ENCODE measurements at regions not wholly inside any gene's neighbourhood (a gene's known extent, or its start where the extent isn't known, plus 50 kb on each side); places are given as distances from the start of the nearest gene placed in this dataset.

GRCh38 chr10:42422911-42423310, 215.5 kb downstream of the ZNF33B start:
- Histone ChIP-seq H3F3A (ENCODE audit: insufficient read depth) (no peaks in the 10 kb centered on the region), H3K9me3 (ENCODE audit: low read depth) (no peaks in the 10 kb centered on the region), H3K36me3 (ENCODE audit: low read depth) (no peaks in the 10 kb centered on the region), H3K9me2 (ENCODE audit: insufficient read depth) (no peaks in the 10 kb centered on the region), H3K27me3 (replicated peaks; ENCODE audit: insufficient read depth) (no peaks in the 10 kb centered on the region), H3K4me2 (ENCODE audit: unreplicated experiment) (no peak overlapping the region), H3K27ac (no peak overlapping the region), H3K4me3 (no peak overlapping the region), H4K20me1 (ENCODE audit: insufficient read depth) (no peaks in the 10 kb centered on the region), H3K4me1 (ENCODE audit: insufficient read depth) (no peaks in the 10 kb centered on the region), H3K79me2 (ENCODE audit: insufficient read depth) (no peaks in the 10 kb centered on the region), H3K9ac (no peak overlapping the region), H2AFZ (no peak overlapping the region)
- WGBS, 2 experiments (ENCODE audit: low coverage in 1 of 2, low lambda C conversion rate in 2 of 2, missing lambda C conversion rate in 2 of 2) = 57 to 71% methylated on average over 5 of the region's 5 CpGs
- DNase-seq = no peak
- in situ Hi-C loops (cut with MboI) = no loop called here
- TF ChIP-seq EZH2 (IDR thresholded peaks at IDR 0.05; ENCODE audit: insufficient read depth, poor library complexity, severe bottlenecking) (no peak), EZH2phosphoT487 (IDR thresholded peaks at IDR 0.05; ENCODE audit: insufficient read depth, low read depth) (no peak)

DNA sequence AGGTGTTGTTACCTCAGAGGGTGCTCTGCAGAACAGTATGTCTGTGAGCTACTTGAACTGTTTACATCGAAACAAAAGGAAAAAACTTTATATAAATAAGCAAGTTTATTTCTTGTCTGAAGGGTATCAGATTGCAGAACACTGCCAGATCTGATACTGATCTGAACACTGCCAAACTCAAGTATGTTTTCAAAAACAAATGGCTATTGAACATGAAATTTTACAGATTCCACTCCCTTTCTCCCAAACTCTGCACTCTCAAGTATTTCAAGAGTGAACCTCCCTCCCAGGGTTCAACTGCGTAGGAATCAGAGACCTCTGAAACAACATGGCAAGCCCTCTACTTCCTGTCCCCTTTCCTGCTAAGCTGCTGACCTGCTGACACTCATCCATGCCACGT, 216.6 kb downstream of the ZNF33B start:
- no peaks in the 10 kb centered on the region for H3F3A ChIP-seq (ENCODE audit: insufficient read depth)
- TF ChIP-seq EZH2phosphoT487 (IDR thresholded peaks at IDR 0.05; ENCODE audit: insufficient read depth, low read depth) = no peak
- H3K4me1 ChIP-seq (ENCODE audit: insufficient read depth) = no peaks in the 10 kb centered on the region
- H3K9me3 ChIP-seq (ENCODE audit: low read depth) = no peaks in the 10 kb centered on the region
- H3K79me2 ChIP-seq (ENCODE audit: insufficient read depth) = no peaks in the 10 kb centered on the region
- no peaks in the 10 kb centered on the region for H4K20me1 ChIP-seq (ENCODE audit: insufficient read depth)
- in situ Hi-C loops (cut with MboI) = no loop called here
- DNase-seq = no peak
- H3K4me2 ChIP-seq (ENCODE audit: unreplicated experiment) = no peak overlapping the region
- no peaks in the 10 kb centered on the region for H3K36me3 ChIP-seq (ENCODE audit: low read depth)
- H3K9ac ChIP-seq = no peak overlapping the region
- no peaks in the 10 kb centered on the region for H3K9me2 ChIP-seq (ENCODE audit: insufficient read depth)
- no peaks in the 10 kb centered on the region for H3K27me3 ChIP-seq (replicated peaks; ENCODE audit: insufficient read depth)
- no peak overlapping the region for H3K27ac ChIP-seq
- H3K4me3 ChIP-seq = no peak overlapping the region
- 11 to 24% methylated on average over 3 of the region's 3 CpGs for WGBS, 2 experiments (ENCODE audit: low coverage in 1 of 2, low lambda C conversion rate in 2 of 2, missing lambda C conversion rate in 2 of 2)
- no peak overlapping the region for H2AFZ ChIP-seq

DNA sequence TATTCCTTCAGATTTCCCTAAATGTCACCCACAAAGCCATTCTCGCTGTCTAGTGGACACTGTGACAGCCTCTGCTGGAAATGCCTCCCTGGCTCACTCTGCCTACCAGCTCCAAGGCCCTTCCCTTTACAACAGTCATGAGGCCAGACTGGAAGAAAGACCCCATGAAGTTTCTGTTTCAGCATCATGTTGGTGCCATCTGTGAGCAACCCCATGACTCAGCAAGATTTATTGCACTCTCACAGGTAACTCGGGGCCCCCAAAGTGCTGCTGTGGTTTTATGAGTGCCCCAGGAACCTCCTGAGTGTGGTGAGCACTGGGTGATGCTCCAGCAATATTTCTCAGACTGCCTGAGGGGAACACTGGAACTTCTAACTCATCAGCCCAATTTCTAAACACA, 218.6 kb downstream of the ZNF33B start:
- Histone ChIP-seq H3K27ac (no peak overlapping the region), H2AFZ (no peak overlapping the region), H3K9me2 (ENCODE audit: insufficient read depth) (no peaks in the 10 kb centered on the region), H3K79me2 (ENCODE audit: insufficient read depth) (no peaks in the 10 kb centered on the region), H3K4me3 (no peak overlapping the region), H3K36me3 (ENCODE audit: low read depth) (no peaks in the 10 kb centered on the region), H3K9ac (no peak overlapping the region), H3K4me2 (ENCODE audit: unreplicated experiment) (no peak overlapping the region), H4K20me1 (ENCODE audit: insufficient read depth) (no peaks in the 10 kb centered on the region), H3F3A (ENCODE audit: insufficient read depth) (no peaks in the 10 kb centered on the region), H3K9me3 (ENCODE audit: low read depth) (no peaks in the 10 kb centered on the region), H3K27me3 (replicated peaks; ENCODE audit: insufficient read depth) (no peaks in the 10 kb centered on the region), H3K4me1 (ENCODE audit: insufficient read depth) (no peaks in the 10 kb centered on the region)
- TF ChIP-seq EZH2 (IDR thresholded peaks at IDR 0.05; ENCODE audit: insufficient read depth, poor library complexity, severe bottlenecking) = no peak
- TF ChIP-seq EZH2phosphoT487 (IDR thresholded peaks at IDR 0.05; ENCODE audit: insufficient read depth, low read depth) = no peak
- in situ Hi-C loops (cut with MboI) = no loop called here
- 3 to 5% methylated on average over 2 of the region's 2 CpGs for WGBS, 2 experiments (ENCODE audit: low coverage in 1 of 2, low lambda C conversion rate in 2 of 2, missing lambda C conversion rate in 2 of 2)
- DNase-seq = no peak

DNA sequence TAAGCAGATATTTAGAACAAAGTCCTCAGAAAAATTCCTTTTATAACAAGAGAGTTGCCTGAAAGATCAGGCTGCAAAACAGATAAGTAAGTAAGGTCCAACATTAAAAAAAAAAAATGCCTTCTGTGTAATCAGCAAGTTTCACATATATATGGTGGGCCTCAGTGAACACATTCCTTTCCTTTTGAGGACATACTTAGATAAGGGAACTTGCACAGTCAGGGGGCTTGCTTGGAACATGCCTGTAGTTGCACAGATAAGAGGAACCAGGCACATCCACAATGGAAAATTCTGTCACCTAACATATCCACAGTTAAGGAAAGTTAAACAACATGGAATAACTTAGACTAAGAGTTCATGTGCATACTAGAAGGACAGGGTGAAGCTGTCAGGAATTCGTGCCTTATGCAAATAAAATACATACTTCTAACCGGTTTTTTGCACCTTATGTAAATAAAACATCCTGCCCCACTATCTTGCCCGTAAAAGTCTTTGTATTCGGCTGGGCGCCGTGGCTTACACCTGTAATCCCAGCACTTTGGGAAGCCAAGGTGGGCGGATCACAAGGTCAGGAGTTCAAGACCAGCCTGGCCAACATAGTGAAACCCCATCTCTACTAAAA, 257.3 kb downstream of the ZNF33B start:
- no peaks in the 10 kb centered on the region for H3K36me3 ChIP-seq (ENCODE audit: low read depth)
- no peak for DNase-seq
- no peak overlapping the region for H3K4me3 ChIP-seq
- H2AFZ ChIP-seq = no peak overlapping the region
- no peaks in the 10 kb centered on the region for H4K20me1 ChIP-seq (ENCODE audit: insufficient read depth)
- no peaks in the 10 kb centered on the region for H3K79me2 ChIP-seq (ENCODE audit: insufficient read depth)
- no peaks in the 10 kb centered on the region for H3K9me3 ChIP-seq (ENCODE audit: low read depth)
- H3K27me3 ChIP-seq (replicated peaks; ENCODE audit: insufficient read depth) = no peaks in the 10 kb centered on the region
- no peaks in the 10 kb centered on the region for H3K9me2 ChIP-seq (ENCODE audit: insufficient read depth)
- WGBS, 2 experiments (ENCODE audit: low coverage in 1 of 2, low lambda C conversion rate in 2 of 2, missing lambda C conversion rate in 2 of 2) = 36 to 37% methylated on average over 7 of the region's 7 CpGs
- in situ Hi-C loops (cut with MboI) = no loop called here
- no peak for TF ChIP-seq EZH2phosphoT487 (IDR thresholded peaks at IDR 0.05; ENCODE audit: insufficient read depth, low read depth)
- no peak for TF ChIP-seq EZH2 (IDR thresholded peaks at IDR 0.05; ENCODE audit: insufficient read depth, poor library complexity, severe bottlenecking)
- no peak overlapping the region for H3K27ac ChIP-seq
- no peak overlapping the region for H3K4me2 ChIP-seq (ENCODE audit: unreplicated experiment)
- H3F3A ChIP-seq (ENCODE audit: insufficient read depth) = no peaks in the 10 kb centered on the region
- H3K4me1 ChIP-seq (ENCODE audit: insufficient read depth) = no peaks in the 10 kb centered on the region
- no peak overlapping the region for H3K9ac ChIP-seq

All from GM23248 (cell line).